ENCODE measurements at regions not wholly inside any gene's neighbourhood (a gene's known extent, or its start where the extent isn't known, plus 50 kb on each side); places are given as distances from the start of the nearest gene placed in this dataset.

GRCh38 chr3:78406396-78406795 is 1361.4 kb downstream of the ROBO1 start:
- H3K9me3 Mint-ChIP-seq: peaks cover 0 to 2% (median 0%) of the 10 kb centered on the region in 7 donors
- Histone ChIP-seq H3K9me3 (replicated peaks in 1 of 2; ENCODE audit: control insufficient read depth in 1 of 2, insufficient read depth in 1 of 2, low read length in 2 of 2) (no peaks in the 10 kb centered on the region), H4K20me1 (ENCODE audit: insufficient read depth, low read length) (no peaks in the 10 kb centered on the region), H3K79me2 (ENCODE audit: insufficient read depth, low read length) (no peaks in the 10 kb centered on the region), H3K27me3 (ENCODE audit: control insufficient read depth in 2 of 2, insufficient read depth in 2 of 2, low read length in 2 of 2) (no peaks in the 10 kb centered on the region), H3K9ac (ENCODE audit: insufficient read depth, low read length, poor library complexity, severe bottlenecking) (no peak overlapping the region), H3K4me2 (replicated peaks; ENCODE audit: extremely low read depth, low read length, poor library complexity, severe bottlenecking) (no peak overlapping the region), H3K4me3 (replicated peaks in 1 of 3; ENCODE audit: low read depth in 2 of 3, low read length in 3 of 3) (no peak overlapping the region), H3K36me3 (replicated peaks in 1 of 2; ENCODE audit: control insufficient read depth in 1 of 2, insufficient read depth in 2 of 2, low read length in 2 of 2) (no peaks in the 10 kb centered on the region), H3K27ac (ENCODE audit: low read depth in 1 of 2, low read length in 2 of 2) (no peak overlapping the region), H2AFZ (ENCODE audit: insufficient read depth, low read depth, low read length, poor library complexity, severe bottlenecking) (no peak overlapping the region), H3K4me1 (ENCODE audit: control insufficient read depth in 1 of 2, insufficient read depth in 2 of 2, low read length in 2 of 2) (no peaks in the 10 kb centered on the region)
- H3K4me3 Mint-ChIP-seq: no peak overlapping the region
- H3K36me3 Mint-ChIP-seq: no peaks in the 10 kb centered on the region
- 80% methylated on average over 1 of the region's 2 CpGs for WGBS (ENCODE audit: insufficient coverage)
- no peak for DNase-seq
- no peaks in the 10 kb centered on the region for H3K4me1 Mint-ChIP-seq
- no peak for TF ChIP-seq CTCF (IDR thresholded peaks at IDR 0.05)
- no peaks in the 10 kb centered on the region for H3K27me3 Mint-ChIP-seq (ENCODE audit: low read depth in 3 of 3)
- intact Hi-C loops (cut with micrococcal nuclease): no loop called here
- no peak overlapping the region for H3K27ac Mint-ChIP-seq

- Histone ChIP-seq H3K27me3 (ENCODE audit: control insufficient read depth in 2 of 2, insufficient read depth in 2 of 2, low read length in 2 of 2) (no peaks in the 10 kb centered on the region), H3K9me3 (replicated peaks in 1 of 2; ENCODE audit: control insufficient read depth in 1 of 2, insufficient read depth in 1 of 2, low read length in 2 of 2) (no peaks in the 10 kb centered on the region), H3K27ac (ENCODE audit: low read depth in 1 of 2, low read length in 2 of 2) (no peak overlapping the region), H2AFZ (ENCODE audit: insufficient read depth, low read depth, low read length, poor library complexity, severe bottlenecking) (no peak overlapping the region), H3K4me3 (replicated peaks in 1 of 3; ENCODE audit: low read depth in 2 of 3, low read length in 3 of 3) (no peak overlapping the region), H3K36me3 (replicated peaks in 1 of 2; ENCODE audit: control insufficient read depth in 1 of 2, insufficient read depth in 2 of 2, low read length in 2 of 2) (no peaks in the 10 kb centered on the region), H3K4me1 (ENCODE audit: control insufficient read depth in 1 of 2, insufficient read depth in 2 of 2, low read length in 2 of 2) (no peaks in the 10 kb centered on the region), H3K79me2 (ENCODE audit: insufficient read depth, low read length) (no peaks in the 10 kb centered on the region), H3K9ac (ENCODE audit: insufficient read depth, low read length, poor library complexity, severe bottlenecking) (no peak overlapping the region), H3K4me2 (replicated peaks; ENCODE audit: extremely low read depth, low read length, poor library complexity, severe bottlenecking) (no peak overlapping the region), H4K20me1 (ENCODE audit: insufficient read depth, low read length) (no peaks in the 10 kb centered on the region)
- intact Hi-C loops (cut with micrococcal nuclease): no loop called here
- Mint-ChIP-seq H3K4me3 (no peak overlapping the region), H3K36me3 (no peaks in the 10 kb centered on the region), H3K9me3 (peaks cover 0 to under 1% (median 0%) of the 10 kb centered on the region in 7 donors), H3K27ac (no peak overlapping the region), H3K27me3 (ENCODE audit: low read depth in 3 of 3) (no peaks in the 10 kb centered on the region), H3K4me1 (no peaks in the 10 kb centered on the region)
- WGBS (ENCODE audit: insufficient coverage): no CpG with 5 or more reads among the region's 2 CpGs
- TF ChIP-seq CTCF (IDR thresholded peaks at IDR 0.05): no peak
- DNase-seq: no peak
These were observed 1357.7 kb downstream of the ROBO1 start for GRCh38 chr3:78410077-78410476.

Measured in CD14-positive monocyte (primary cell).